Stimulated activated CD4-positive, alpha-beta T cell treated with anti-CD3 and anti-CD28 coated beads, TNF-alpha, amount 100 ng/mL, for 4 hours (primary cell): ENCODE measurements at regions not wholly inside any gene's neighbourhood (a gene's known extent, or its start where the extent isn't known, plus 50 kb on each side); places are given as distances from the start of the nearest gene placed in this dataset.
"Not testable (repeated sequence)": the region's sequence is repeated elsewhere in the genome, so short reads cannot be mapped to it uniquely, and the experiment has no call there.

Experiments
- DNase-seq, 3 experiments: peaks; one replicate each; pipeline ENCODE4 v3.0.0-alpha.2; 2020; ENCODE audit warnings: low read depth in 3 of 3

DNA sequence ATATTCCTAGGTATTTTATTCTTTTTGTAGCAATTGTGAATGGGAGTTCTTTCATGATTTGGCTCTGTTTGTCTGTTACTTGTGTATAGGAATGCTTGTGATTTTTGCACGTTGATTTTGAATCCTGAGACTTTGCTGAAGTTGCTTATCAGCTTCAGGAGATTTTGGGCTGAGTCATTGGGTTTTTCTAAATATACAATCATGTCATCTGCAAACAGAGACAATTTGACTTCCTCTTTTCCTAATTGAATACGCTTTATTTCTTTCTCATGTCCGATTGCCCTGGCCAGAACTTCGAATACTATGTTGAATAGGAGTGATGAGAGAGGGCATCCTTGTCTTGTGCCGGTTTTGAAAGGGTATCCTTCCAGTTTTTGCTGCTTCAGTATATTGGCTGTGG, 234.6 kb upstream of the RASGRP1 start:
- not testable (repeated sequence) for DNase-seq

GRCh38 chr15:38809621-38810020, 245.0 kb upstream of the RASGRP1 start:
- DNase-seq, result no peak

DNA sequence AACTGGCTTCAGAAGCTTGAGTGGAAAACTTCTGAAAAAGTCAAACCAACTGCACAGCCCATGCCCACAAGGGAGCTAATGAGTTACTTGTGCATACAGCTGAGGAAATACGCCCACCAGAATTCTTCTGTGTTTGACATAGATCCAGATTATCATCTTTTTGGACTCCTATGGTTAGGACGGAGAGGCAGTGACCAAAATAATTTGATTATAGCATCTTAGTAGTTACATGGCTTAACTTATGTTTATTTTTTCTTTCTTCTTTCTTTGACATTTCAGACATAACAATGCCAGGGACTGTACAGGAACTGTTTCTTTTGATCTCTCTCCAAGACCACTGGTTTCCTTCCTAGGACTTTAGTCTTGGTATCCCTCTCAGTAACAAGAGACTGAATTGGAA, 246.1 kb upstream of the RASGRP1 start:
- no peak for DNase-seq

DNA sequence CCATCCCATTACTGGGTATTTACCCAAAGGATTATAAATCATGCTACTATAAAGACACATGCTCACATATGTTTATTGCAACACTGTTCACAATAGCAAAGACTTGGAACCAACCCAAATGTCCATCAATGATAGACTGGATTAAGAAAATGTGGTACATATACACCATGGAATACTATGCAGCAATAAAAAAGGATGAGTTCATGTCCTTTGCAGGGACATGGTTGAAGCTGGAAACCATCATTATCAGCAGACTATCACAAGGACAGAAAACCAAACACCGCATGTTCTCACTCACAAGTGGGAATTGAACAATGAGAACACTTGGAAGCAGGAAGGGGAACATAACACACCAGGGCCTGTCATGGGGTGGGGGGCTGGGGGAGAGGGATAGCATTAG, 249.6 kb upstream of the RASGRP1 start:
- DNase-seq, result not testable (repeated sequence)

- DNase-seq, result no peak
Observed at GRCh38 chr15:38814891-38815290, 250.3 kb upstream of the RASGRP1 start.

DNA sequence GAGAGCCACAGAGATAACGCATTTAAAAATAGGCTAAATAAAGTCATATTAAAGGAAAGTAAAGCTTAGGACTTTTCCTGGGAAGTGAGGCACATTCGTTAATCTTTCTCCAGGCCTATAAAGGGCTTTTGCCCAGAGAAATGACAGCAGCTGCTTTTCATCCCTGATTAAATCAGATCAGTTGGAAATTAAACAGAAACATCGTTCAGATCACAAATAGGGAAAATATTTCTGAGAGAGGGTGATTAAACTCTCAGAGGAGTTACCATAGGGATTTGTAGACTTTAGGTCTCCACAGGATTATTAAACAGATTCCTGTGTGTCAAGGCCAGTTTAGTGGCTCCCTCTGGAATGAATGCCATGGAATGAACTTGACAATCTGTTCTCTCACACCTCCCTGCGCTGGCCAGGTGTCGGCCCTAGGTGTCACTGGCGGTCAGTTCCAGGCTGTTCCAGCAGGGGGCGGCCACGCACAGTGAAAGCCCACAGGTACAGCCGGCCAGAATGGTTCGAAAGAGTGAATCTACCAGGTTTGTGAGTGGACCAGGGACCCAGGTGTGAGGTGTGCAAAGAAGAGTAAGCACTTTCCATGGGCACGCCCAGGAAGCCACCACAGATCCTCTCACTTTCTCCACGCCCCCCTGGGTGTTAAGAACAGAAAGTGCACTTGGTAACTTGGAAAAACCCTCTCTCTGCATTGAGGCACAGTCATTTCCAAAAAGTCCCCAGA, 253.0 kb upstream of the RASGRP1 start:
- peak; percentile 57 to 64 (median 61) for DNase-seq

DNA sequence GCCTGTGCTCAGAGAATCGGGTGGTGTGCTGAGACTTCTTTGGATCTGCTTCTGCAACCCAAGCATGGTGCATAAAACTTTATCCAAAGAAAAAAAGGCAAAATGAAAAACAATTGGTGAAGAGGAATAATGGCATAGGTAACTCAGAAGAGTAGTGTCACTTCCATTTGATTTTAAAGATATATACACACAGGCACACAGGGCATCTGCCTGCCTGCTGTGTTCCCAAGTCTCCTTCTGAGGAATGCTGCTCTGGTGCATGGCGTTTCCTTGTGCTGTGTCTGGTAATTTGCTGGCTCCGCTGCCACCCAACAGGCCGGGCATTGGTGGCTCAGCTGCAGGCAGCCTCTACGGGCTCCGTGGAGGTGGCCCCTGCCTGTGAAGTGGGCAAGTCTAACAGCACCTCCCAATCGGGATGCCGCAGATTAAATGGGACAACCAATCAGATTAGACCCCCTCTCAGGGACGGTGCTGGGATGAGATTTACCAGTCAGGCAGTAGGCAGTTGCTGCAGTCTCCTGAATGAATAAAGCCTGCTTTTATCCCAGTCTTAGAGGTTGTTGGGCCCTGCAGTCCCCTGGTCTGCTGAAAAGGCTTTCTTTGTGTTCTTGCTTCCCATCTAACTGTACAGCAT, 253.7 kb upstream of the RASGRP1 start:
- DNase-seq, result no peak

DNA sequence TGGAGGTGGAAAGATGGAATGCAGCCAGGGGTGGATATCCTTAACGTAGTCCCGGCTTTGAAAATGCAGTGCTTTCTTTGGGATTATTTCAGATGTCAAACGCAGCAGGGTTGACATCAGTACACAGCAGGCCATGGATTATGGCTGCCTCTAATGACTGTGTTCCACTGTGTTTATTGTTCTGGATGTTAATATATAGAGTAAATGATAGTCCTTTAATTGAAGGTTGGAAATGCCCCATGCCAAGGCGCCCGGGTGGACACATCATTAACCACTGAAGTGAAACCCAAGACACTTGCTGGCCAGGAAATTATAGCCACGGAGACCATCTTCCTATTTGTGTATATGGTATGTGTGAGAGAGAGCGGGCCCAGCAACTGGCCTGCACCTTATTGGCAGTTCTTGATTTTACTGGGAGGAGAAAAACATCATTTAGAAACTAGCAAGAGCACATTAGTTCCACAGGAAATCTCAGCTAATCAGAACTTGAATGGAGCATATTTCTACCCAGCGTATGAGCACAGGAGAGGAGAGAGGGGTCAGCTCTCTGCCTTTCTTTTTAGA, 254.9 kb upstream of the RASGRP1 start:
- DNase-seq, result no peak

DNA sequence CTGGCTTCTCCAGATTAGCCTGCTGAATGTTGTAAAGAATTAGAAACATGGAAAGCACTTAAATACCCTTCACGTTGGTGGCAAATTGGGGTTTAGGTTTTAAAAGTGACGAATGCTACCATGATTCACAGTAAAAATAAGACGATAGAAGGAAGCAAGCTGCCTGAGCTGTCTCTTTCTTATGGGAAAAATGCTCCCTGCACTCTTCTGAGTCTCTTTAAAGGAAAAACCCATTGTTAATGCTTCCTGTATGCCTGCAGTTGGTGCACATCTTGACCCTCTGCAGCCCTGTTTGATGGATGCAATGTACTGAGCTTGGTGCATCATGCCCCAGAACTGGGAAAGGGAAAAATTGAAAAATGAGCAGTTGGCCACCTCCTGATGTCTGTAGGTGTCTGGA, 258.6 kb upstream of the RASGRP1 start:
- no peak for DNase-seq

DNA sequence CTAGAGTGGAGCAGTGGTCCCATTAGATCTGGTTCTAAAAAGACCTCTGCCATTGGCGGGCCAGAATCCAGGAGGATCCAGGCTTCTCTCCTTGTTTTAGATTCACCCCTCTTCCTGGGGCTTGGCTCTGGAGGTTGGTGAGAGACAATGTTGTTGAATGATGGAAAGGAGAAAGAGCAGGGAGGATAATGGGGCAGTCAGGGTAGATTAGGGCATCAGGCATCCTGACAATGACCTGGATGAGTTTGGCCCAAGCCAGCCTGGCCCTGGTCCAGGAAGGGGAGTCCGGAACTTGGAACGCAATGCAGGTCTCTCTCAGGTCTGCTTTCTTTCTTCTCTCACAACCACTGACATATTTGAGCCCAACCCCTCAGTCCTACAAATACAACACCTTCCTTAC, 260.1 kb upstream of the RASGRP1 start:
- DNase-seq, result no peak

DNA sequence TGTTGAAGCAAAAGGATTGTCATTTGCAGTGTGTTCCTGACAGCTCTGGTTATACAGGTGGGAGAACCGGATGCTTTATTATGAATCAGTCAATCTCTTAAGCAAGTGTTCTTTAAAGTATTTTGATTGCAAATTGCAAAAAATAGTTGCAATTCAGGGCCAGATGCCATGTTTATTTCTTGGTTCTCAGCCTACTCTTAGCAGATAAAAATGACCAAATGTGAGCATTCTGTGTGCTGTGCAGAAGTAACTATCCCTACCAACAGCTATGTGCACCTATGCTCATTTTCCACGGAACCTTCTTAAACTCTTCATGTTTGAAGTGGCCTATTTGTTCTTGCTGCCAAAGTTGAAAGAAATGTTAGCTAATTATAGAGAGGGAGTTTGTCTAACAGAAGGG, 262.3 kb upstream of the RASGRP1 start:
- no peak for DNase-seq

GRCh38 chr15:38828031-38828532, 263.5 kb upstream of the RASGRP1 start:
- no peak for DNase-seq

- DNase-seq, result no peak
Observed at GRCh38 chr15:38829086-38829485, 264.5 kb upstream of the RASGRP1 start.

GRCh38 chr15:38842226-38842625, 277.6 kb upstream of the RASGRP1 start:
- DNase-seq, result no peak

- no peak for DNase-seq
Observed at GRCh38 chr15:38843051-38843501, 278.5 kb upstream of the RASGRP1 start.

GRCh38 chr15:38843736-38844590, 279.3 kb upstream of the RASGRP1 start:
- DNase-seq, result no peak

- DNase-seq, result no peak
Observed at GRCh38 chr15:38844736-38845135, 280.1 kb upstream of the RASGRP1 start.

GRCh38 chr15:38846346-38846745, 281.7 kb upstream of the RASGRP1 start:
- no peak for DNase-seq

DNA sequence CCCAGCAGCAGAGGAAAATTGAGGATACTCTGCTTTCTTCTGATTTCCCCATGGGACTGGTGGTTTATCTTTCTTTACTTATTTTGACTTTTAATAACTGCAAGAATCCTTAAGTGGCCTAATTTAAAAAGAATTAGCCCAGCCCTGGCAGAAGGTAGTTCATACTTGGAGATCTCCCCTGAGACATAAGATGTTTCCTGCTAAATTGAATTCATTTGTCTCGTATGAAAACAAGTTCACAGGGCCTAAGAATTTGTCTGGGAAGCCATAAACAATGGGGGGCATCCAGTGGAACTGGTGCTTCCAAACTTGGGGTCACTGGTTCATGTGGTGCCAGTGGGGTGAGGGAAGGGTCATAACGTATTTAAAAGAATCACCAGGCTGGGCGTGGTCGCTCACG, 283.1 kb upstream of the RASGRP1 start:
- no peak for DNase-seq

GRCh38 chr15:38849046-38849445, 284.4 kb upstream of the RASGRP1 start:
- DNase-seq, result no peak

- not testable (repeated sequence) for DNase-seq
Observed at GRCh38 chr15:38852188-38852587, 287.6 kb upstream of the RASGRP1 start.

GRCh38 chr15:38853608-38854007, 289.0 kb upstream of the RASGRP1 start:
- no peak for DNase-seq
